Testis (tissue), 2 donors: ENCODE measurements at regions not wholly inside any gene's neighbourhood (a gene's known extent, or its start where the extent isn't known, plus 50 kb on each side); places are given as distances from the start of the nearest gene placed in this dataset.

ENCODE experiments used
- DNase-seq: peaks from one replicate; pipeline ENCODE4 v3.0.0-alpha.2; 2019
- H3K27ac ChIP-seq, 2 donors: fragments of 200-600 bp; sonication (generic); one replicate each; pipeline ENCODE4 v1.5.1; 2019
- H3K27me3 ChIP-seq: fragments of 200-600 bp; sonication (generic); one replicate; pipeline ENCODE4 v1.5.1; 2019
- H3K36me3 ChIP-seq: fragments of 200-600 bp; sonication (generic); one replicate; pipeline ENCODE4 v1.5.1; 2017; ENCODE audit warnings: low read depth; ENCODE audit errors: missing control alignments
- H3K4me1 ChIP-seq: fragments of 200-600 bp; sonication (generic); one replicate; pipeline ENCODE4 v1.5.1; 2019
- H3K4me3 ChIP-seq, 2 donors: fragments of 200-600 bp; sonication (generic); one replicate each; pipeline ENCODE4 v1.5.1; 2017 to 2019
- H3K9me3 ChIP-seq: fragments of 200-600 bp; sonication (generic); one replicate; pipeline ENCODE4 v1.5.1; 2017
- POLR2A ChIP-seq: fragments of 450-650 bp; IDR thresholded peaks from one replicate; pipeline ENCODE4 v1.6.1; 2017; ENCODE audit warnings: antibody characterized with exemption, mild to moderate bottlenecking, moderate library complexity
- WGBS, 2 donors: methylation state at CpG; one replicate each; pipeline ENCODE4 v1.1.5; 2018; 5-methylcytosine and 5-hydroxymethylcytosine counted together
- intact Hi-C: fragments of 100-400 bp; cut with DNase I; formaldehyde crosslinking; loops from one replicate; pipeline ENCODE4 v1.15.1; 2023; ENCODE audit warnings: low total_unique reads
- TF ChIP-seq, protein P1 (sequence below), 3 experiments: fragments of 450-650 bp in 2 of 3; fragments of 200-600 bp in 1 of 3; sonication (generic) in 1 of 3; IDR thresholded peaks; one replicate each; pipeline ENCODE4 v1.5.1; 2016 to 2019; ENCODE audit warnings: antibody characterized with exemption in 3 of 3, mild to moderate bottlenecking in 2 of 3, moderate library complexity in 1 of 3

- no peak for TF ChIP-seq POLR2A
- TF ChIP-seq, protein P1, sequence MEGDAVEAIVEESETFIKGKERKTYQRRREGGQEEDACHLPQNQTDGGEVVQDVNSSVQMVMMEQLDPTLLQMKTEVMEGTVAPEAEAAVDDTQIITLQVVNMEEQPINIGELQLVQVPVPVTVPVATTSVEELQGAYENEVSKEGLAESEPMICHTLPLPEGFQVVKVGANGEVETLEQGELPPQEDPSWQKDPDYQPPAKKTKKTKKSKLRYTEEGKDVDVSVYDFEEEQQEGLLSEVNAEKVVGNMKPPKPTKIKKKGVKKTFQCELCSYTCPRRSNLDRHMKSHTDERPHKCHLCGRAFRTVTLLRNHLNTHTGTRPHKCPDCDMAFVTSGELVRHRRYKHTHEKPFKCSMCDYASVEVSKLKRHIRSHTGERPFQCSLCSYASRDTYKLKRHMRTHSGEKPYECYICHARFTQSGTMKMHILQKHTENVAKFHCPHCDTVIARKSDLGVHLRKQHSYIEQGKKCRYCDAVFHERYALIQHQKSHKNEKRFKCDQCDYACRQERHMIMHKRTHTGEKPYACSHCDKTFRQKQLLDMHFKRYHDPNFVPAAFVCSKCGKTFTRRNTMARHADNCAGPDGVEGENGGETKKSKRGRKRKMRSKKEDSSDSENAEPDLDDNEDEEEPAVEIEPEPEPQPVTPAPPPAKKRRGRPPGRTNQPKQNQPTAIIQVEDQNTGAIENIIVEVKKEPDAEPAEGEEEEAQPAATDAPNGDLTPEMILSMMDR (IDR thresholded peaks at IDR 0.05) = no peak
- Histone ChIP-seq H3K36me3 (no peaks in the 10 kb centered on the region), H3K27me3 (no peaks in the 10 kb centered on the region), H3K9me3 (no peaks in the 10 kb centered on the region), H3K27ac (no peak overlapping the region), H3K4me1 (no peaks in the 10 kb centered on the region), H3K4me3 (no peak overlapping the region)
- 83 to 86% methylated on average over 11 to 12 of the region's 12 CpGs for WGBS, 2 donors
- no peak for DNase-seq
- intact Hi-C loops = no loop called here
Measured at GRCh38 chr5:63570752-63571151, 391.5 kb downstream of the HTR1A start.

- no peaks in the 10 kb centered on the region for H3K4me1 ChIP-seq
- no peaks in the 10 kb centered on the region for H3K27me3 ChIP-seq
- H3K4me3 ChIP-seq = no peak overlapping the region
- no peaks in the 10 kb centered on the region for H3K9me3 ChIP-seq
- 53 to 71% methylated on average over 3 of the region's 3 CpGs for WGBS, 2 donors
- intact Hi-C loops = no loop called here
- H3K36me3 ChIP-seq = no peaks in the 10 kb centered on the region
- TF ChIP-seq, protein P1 (IDR thresholded peaks at IDR 0.05) = no peak
- TF ChIP-seq POLR2A = no peak
- H3K27ac ChIP-seq = no peak overlapping the region
- DNase-seq = no peak
Measured at GRCh38 chr5:63564789-63565188, 397.5 kb downstream of the HTR1A start.

DNA sequence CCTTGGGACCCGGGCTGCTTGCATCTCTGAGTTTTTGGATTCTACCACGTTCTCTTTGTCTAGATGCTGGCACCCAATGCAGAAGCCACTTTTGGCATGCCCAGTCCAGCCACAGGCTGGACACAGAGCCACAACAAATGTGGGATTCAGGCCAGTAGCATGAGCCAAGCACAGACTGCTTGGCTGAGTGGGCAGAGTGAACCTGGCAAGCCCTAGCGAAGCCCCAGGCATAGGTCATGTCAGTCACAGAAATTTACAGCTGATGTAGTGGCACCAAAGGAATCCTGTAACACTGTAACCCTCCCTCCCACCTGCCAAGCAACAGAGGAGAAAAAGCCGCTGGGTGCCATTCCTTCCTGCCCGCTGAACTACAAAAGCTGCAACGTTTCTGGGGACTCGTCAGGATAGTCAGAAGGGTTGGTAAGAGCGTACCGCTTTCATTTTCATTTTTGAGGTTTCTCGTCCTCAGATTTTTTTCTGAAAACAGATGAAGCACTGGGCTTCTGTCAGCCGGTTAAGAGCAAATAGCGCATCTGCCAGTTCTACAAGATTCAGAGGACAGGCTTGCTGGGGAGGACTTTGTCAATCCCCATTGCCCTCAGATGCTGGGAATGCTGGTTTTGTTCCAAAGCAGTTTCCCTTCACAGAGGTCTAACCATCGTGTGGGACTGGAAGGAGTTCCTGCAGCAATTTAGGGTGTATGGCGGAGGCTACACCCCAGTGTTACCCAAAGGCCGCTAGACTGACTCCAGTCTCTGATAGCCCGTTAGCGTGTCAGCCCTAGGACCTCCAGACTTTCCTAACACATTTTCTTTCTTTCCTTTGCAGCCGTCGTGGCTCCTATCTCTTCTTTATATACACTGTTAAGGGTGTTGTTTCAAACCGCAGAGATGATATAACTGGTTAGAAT, 399.0 kb downstream of the HTR1A start:
- H3K9me3 ChIP-seq = no peaks in the 10 kb centered on the region
- no peak overlapping the region for H3K4me3 ChIP-seq
- intact Hi-C loops = no loop called here
- no peaks in the 10 kb centered on the region for H3K27me3 ChIP-seq
- 85 to 93% methylated on average over 20 of the region's 20 CpGs for WGBS, 2 donors
- H3K27ac ChIP-seq = no peak overlapping the region
- TF ChIP-seq POLR2A = no peak
- TF ChIP-seq, protein P1 (IDR thresholded peaks at IDR 0.05) = no peak
- no peaks in the 10 kb centered on the region for H3K4me1 ChIP-seq
- no peak for DNase-seq
- H3K36me3 ChIP-seq = no peaks in the 10 kb centered on the region

DNA sequence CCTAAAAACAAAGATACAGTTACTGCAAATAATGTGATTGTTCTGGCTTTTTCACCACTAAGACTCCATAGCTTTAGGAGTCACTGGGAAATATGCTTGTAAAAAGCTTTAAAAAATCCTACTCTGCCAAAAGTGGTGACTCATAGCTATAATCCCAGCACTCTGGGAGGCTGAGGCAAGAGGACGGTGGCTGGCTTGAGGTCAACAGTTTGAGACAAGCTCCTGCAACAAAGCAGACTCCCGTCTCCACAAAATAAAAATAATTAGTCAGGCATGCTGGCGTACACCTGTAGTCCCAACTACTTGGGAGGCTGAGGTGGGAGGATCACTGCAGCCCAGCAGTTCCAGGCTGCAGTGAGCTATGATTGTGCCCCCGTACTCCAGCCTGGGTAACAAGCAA, 406.4 kb downstream of the HTR1A start:
- intact Hi-C loops = no loop called here
- no peak overlapping the region for H3K4me3 ChIP-seq
- no peaks in the 10 kb centered on the region for H3K27me3 ChIP-seq
- 68 to 76% methylated on average over 4 of the region's 4 CpGs for WGBS, 2 donors
- no peaks in the 10 kb centered on the region for H3K4me1 ChIP-seq
- H3K27ac ChIP-seq = no peak overlapping the region
- TF ChIP-seq, protein P1 (IDR thresholded peaks at IDR 0.05) = no peak
- TF ChIP-seq POLR2A = no peak
- H3K36me3 ChIP-seq = no peaks in the 10 kb centered on the region
- no peaks in the 10 kb centered on the region for H3K9me3 ChIP-seq
- DNase-seq = no peak

DNA sequence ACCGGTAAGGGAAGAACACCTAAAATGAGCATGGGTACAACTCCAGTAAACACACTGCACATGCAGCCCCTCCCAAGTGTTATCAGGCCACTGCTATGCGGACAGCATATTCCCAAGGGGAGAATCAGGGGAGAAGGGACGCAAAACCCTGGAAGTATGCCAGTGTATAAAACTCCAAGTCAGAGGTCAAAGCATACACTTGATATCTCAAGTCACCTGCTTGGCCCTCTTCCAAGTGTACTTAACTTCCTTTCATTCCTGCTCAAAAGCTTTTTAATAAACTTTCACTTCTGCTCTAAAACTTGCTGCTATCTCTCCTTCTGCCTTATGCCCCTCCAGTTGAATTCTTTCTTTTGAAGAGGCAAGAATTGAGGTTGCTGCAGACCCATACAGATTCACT, 408.1 kb downstream of the HTR1A start:
- TF ChIP-seq, protein P1 (IDR thresholded peaks at IDR 0.05) = no peak
- Histone ChIP-seq H3K9me3 (no peaks in the 10 kb centered on the region), H3K27ac (no peak overlapping the region), H3K27me3 (no peaks in the 10 kb centered on the region), H3K4me3 (no peak overlapping the region), H3K4me1 (no peaks in the 10 kb centered on the region), H3K36me3 (no peaks in the 10 kb centered on the region)
- no peak for DNase-seq
- 47 to 63% methylated on average over 3 of the region's 3 CpGs for WGBS, 2 donors
- intact Hi-C loops = no loop called here
